Activated CD4-positive, alpha-beta memory T cell treated with anti-CD3 and anti-CD28 coated beads for 36 hours (primary cell): ENCODE measurements at regions not wholly inside any gene's neighbourhood (a gene's known extent, or its start where the extent isn't known, plus 50 kb on each side); places are given as distances from the start of the nearest gene placed in this dataset.

Source experiments
- CTCF ChIA-PET: fragments of 350-600 bp; sonication (Branson Sonifier 250); formaldehyde crosslinking; loops from one replicate; lab custom pipeline; 2021; ENCODE audit warnings: antibody characterized with exemption, inconsistent platforms; lab: Charles Lee
- POLR2A ChIA-PET: fragments of 350-600 bp; sonication (Branson Sonifier 250); formaldehyde crosslinking; loops from one replicate; lab custom pipeline; 2021; ENCODE audit warnings: antibody characterized with exemption; lab: Charles Lee
- DNase-seq: peaks from one replicate; pipeline ENCODE4 v3.0.0-alpha.2; 2020
- H3K27ac Mint-ChIP-seq: one replicate; pipeline ENCODE4 v1.8.0; 2021; ENCODE audit warnings: mixed read lengths
- H3K27me3 Mint-ChIP-seq: one replicate; pipeline ENCODE4 v1.8.0; 2021; ENCODE audit warnings: mixed read lengths
- H3K36me3 Mint-ChIP-seq: one replicate; pipeline ENCODE4 v1.8.0; 2021; ENCODE audit warnings: mixed read lengths
- H3K4me1 Mint-ChIP-seq: one replicate; pipeline ENCODE4 v1.8.0; 2021; ENCODE audit warnings: low read depth, mixed read lengths
- H3K4me3 Mint-ChIP-seq: one replicate; pipeline ENCODE4 v1.8.0; 2021; ENCODE audit warnings: mild to moderate bottlenecking, mixed read lengths
- H3K9me3 Mint-ChIP-seq: one replicate; pipeline ENCODE4 v1.8.0; 2021; ENCODE audit warnings: mixed read lengths
- intact Hi-C: fragments of 100-400 bp; cut with micrococcal nuclease; formaldehyde crosslinking; loops from one replicate; pipeline ENCODE4 v1.15.1; 2023

DNA sequence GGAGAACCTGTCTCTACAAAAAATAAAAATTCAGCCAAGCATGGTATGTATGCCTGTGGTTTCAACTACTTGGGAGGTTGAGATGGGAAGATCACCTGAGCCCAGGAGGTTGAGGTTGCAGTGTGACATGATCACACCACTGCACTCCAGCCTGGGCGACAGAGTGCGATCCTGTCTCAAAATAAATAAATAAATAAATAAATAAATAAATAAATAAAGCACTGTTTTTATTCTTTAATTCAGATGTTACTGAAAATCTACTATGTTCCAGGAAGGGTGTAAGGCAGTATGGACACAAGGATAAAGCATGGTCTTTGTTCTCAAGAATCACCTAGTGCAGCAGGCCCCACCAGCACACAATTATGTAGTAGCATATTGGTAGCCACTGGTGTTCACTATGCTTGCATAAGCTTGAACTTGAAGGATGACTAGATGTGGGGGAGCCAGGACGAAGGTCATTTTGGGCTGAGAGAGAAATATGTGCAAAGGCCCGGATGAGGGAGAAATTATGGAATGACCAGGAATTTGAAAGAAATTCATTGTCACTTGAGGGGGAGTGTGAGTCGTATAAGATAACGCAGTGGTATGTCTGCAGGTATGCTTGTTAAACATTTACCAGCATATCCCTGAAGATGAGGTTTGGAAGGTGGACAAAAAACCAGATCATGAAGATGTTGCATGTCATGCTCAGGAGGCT is 70.2 kb upstream of the CD180 start:
- Mint-ChIP-seq H3K4me3 (no peak overlapping the region), H3K27ac (no peak overlapping the region), H3K9me3 (no peaks in the 10 kb centered on the region), H3K4me1 (no peaks in the 10 kb centered on the region), H3K27me3 (no peaks in the 10 kb centered on the region), H3K36me3 (no peaks in the 10 kb centered on the region)
- POLR2A ChIA-PET: no interaction called here
- CTCF ChIA-PET: no interaction called here
- DNase-seq: no peak
- intact Hi-C loops: no loop called here

DNA sequence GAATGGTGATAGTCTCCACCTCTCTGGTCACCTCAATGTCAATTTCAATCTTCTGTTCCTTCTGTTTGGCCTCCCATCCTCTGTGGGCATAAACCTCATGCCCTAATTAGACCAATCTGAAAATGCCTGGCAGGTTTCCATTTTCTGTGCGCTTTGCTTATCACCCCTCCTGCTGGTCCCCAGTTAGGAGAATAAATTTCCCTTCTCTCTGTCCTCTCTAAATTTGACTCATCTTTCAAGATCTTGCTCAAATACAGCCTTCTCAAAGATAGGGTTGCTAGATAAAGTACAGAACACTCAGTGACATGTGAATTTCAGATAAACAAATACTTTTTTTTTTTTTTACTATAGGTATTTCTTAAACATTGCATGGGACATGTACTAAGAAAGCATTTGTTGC is 69.4 kb upstream of the CD180 start:
- ChIA-PET POLR2A (no interaction called here), CTCF (no interaction called here)
- intact Hi-C loops: no loop called here
- DNase-seq: no peak
- H3K27ac Mint-ChIP-seq: no peak overlapping the region
- no peak overlapping the region for H3K4me3 Mint-ChIP-seq
- H3K9me3 Mint-ChIP-seq: no peaks in the 10 kb centered on the region
- no peaks in the 10 kb centered on the region for H3K4me1 Mint-ChIP-seq
- H3K27me3 Mint-ChIP-seq: no peaks in the 10 kb centered on the region
- no peaks in the 10 kb centered on the region for H3K36me3 Mint-ChIP-seq

DNA sequence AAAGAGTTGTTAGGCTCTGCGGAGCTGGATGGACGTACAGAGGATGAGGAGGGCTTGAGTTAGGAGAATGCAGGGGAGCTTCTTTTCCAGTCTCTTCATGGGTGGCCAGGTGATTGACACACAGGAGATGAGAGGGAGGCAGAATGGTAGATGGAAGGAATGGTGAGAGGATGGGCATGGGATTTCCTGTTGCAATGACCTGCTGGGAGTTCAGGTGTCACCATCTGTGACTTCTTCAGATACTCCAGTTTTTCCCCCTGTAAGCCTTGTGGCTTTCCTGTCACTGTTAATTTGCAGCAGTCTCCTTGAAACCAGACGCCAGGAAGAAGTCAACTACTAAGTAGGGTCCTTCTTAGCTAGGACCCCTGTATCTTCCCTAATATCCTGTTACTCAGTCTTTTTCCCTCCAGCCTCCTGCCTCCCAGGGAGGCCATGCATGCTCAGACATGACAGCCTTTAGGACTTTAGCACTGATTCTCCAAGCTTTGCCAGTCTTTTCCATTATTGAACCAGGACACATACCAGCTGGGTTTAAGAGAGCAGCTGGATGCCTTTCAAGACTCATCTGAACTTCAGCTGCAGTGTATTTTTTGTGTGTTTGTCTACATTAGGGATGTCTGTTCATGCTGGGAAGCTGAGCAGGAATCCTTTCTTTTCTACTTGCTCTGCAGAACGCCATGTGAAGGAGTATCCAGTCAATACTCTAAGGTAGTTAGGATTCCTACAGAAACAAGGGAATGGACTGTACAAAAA is 67.2 kb upstream of the CD180 start:
- Mint-ChIP-seq H3K36me3 (no peaks in the 10 kb centered on the region), H3K27ac (no peak overlapping the region)

DNA sequence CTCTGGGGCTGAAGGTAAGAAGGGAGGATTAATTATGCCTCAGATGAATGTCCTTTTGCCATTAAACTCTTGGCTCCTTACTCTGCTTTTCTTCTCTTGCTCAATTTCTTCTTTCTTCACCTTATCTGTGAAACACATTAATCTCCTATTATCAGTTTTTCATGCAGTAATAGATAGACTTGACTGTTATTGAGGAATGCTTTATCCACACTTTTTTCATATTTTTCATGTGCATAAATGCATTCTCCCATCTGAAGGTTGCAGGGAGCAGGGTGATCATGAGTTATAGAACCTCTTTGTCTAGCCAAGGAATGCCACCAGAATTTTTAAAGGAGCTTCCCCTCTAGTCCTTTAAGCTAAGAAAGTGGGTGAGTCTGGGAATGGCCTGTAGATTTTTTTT is 66.4 kb upstream of the CD180 start:
- Mint-ChIP-seq H3K36me3 (no peaks in the 10 kb centered on the region), H3K4me1 (no peaks in the 10 kb centered on the region), H3K4me3 (no peak overlapping the region), H3K9me3 (no peaks in the 10 kb centered on the region), H3K27ac (no peak overlapping the region), H3K27me3 (no peaks in the 10 kb centered on the region)
- DNase-seq: no peak
- intact Hi-C loops: no loop called here
- CTCF ChIA-PET: interaction anchor here (0.8 to 0.9 kb wide), 2 partner anchors 10 to 17 kb away, joined by 4 read pairs; no protein-coding TSS in a partner anchor
- POLR2A ChIA-PET: no interaction called here

More for the DNA sequence above, 67.2 kb upstream of the CD180 start:
- H3K4me1 Mint-ChIP-seq: no peaks in the 10 kb centered on the region
- no peaks in the 10 kb centered on the region for H3K27me3 Mint-ChIP-seq
- H3K9me3 Mint-ChIP-seq: no peaks in the 10 kb centered on the region
- ChIA-PET CTCF (interaction anchor here (0.8 kb wide), 1 partner anchor 18 kb away, joined by 4 read pairs; no protein-coding TSS in a partner anchor), POLR2A (no interaction called here)
- no peak overlapping the region for H3K4me3 Mint-ChIP-seq
- no peak for DNase-seq
- intact Hi-C loops: no loop called here

DNA sequence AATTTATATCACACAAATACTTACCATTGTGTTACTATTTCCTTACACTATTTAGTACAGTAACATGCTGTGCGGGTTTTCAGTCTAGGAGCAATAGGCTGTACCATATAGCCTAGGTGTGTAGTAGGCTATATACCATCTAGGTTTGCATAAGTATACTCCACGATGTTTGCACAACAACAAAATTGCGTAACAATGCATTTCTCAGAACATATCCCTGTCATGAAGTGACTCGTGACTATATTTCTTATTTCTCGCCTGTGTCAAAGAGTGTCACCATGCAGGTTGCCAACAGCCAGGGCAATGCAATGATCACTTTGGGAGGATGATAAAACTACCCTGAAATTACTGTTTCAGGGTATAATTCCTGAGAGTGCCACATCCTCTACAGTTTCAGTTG is 65.6 kb upstream of the CD180 start:
- Mint-ChIP-seq H3K27ac (no peak overlapping the region), H3K27me3 (no peaks in the 10 kb centered on the region), H3K4me3 (no peak overlapping the region), H3K4me1 (no peaks in the 10 kb centered on the region), H3K9me3 (no peaks in the 10 kb centered on the region), H3K36me3 (no peaks in the 10 kb centered on the region)
- intact Hi-C loops: no loop called here
- DNase-seq: no peak
- POLR2A ChIA-PET: no interaction called here
- CTCF ChIA-PET: interaction anchor here (0.9 to 1.4 kb wide), 2 partner anchors 11 to 16 kb away, joined by 4 to 5 read pairs; no protein-coding TSS in a partner anchor

DNA sequence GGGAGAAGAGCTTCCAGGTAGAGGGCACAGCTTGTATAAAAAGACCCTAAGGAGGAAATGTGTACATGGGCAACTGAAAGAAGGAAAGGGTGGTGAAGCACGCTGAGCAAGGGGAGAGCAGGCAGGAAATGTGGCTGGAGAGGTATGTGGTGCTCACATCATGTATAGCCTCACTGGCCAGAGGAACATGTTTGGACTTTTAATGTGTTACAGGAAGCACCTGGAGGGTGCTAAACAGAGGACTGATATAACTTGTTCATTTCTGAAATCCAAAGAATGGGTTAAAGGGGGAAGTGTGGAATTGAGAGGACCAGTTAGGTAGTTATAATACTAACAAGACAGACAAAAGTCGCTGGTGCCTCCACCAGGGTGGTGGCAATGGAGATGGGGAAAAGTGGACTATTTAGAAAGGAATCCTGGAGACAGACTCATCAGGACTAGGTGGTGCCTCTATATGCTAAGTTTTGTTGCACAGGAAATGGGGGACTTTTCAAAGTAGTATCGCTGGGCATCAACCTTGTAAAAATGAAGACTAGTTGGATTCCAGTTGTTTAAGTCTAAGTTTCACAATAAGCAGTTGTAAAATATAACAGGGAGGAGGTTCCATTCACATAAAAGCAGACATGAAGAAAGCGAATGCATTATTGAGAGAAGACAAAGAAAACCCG is 63.1 kb upstream of the CD180 start:
- no peaks in the 10 kb centered on the region for H3K4me1 Mint-ChIP-seq
- H3K27ac Mint-ChIP-seq: no peak overlapping the region
- H3K9me3 Mint-ChIP-seq: no peaks in the 10 kb centered on the region
- H3K27me3 Mint-ChIP-seq: no peaks in the 10 kb centered on the region
- intact Hi-C loops: no loop called here
- CTCF ChIA-PET: no interaction called here
- DNase-seq: no peak
- no peaks in the 10 kb centered on the region for H3K36me3 Mint-ChIP-seq
- no peak overlapping the region for H3K4me3 Mint-ChIP-seq
- POLR2A ChIA-PET: no interaction called here

DNA sequence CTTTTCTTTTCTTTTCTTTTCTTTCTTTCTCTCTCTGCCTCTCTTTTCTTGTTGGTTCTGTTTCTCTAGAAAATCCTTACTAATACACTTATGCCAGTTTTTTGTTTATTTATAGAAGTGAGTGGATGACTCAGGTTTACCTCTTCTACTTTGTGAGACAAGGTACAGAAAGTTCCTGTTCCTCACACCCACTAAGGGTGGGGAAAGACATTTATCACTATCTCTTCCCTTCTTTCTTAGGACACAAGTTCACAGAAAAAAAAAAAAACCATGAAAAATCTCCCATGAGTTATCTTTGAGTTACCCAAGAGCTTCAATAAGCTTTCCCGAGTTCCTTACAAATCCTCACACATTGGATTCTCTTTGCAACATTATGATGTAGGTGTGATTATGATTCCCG is 60.9 kb upstream of the CD180 start:
- H3K27ac Mint-ChIP-seq: no peak overlapping the region
- intact Hi-C loops: no loop called here
- H3K36me3 Mint-ChIP-seq: no peaks in the 10 kb centered on the region
- H3K27me3 Mint-ChIP-seq: no peaks in the 10 kb centered on the region
- CTCF ChIA-PET: no interaction called here
- POLR2A ChIA-PET: no interaction called here
- no peak overlapping the region for H3K4me3 Mint-ChIP-seq
- no peaks in the 10 kb centered on the region for H3K9me3 Mint-ChIP-seq
- H3K4me1 Mint-ChIP-seq: no peaks in the 10 kb centered on the region
- DNase-seq: no peak

DNA sequence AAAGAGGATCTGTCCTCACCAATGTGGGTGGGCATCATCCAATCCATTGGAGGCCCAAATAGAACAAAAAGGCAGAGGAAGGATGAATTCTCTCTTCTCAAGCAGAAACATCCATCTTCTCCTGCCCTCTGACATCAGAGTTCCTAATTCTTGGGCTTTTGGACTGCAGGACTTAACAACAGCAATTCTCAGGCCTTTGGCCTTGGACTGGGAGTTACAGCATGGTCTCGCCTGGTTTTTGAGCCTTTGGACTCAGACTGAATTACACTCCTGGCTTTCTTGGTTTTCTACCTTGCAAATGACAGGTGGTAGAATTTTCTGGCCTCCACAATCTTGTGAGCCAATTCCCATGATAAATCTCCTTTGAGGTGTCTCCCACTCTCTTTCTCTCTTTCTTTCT is 60.5 kb upstream of the CD180 start:
- H3K4me3 Mint-ChIP-seq: no peak overlapping the region
- no peak for DNase-seq
- H3K27ac Mint-ChIP-seq: no peak overlapping the region
- POLR2A ChIA-PET: no interaction called here
- H3K27me3 Mint-ChIP-seq: no peaks in the 10 kb centered on the region
- H3K36me3 Mint-ChIP-seq: no peaks in the 10 kb centered on the region
- H3K9me3 Mint-ChIP-seq: no peaks in the 10 kb centered on the region
- intact Hi-C loops: no loop called here
- CTCF ChIA-PET: no interaction called here
- no peaks in the 10 kb centered on the region for H3K4me1 Mint-ChIP-seq

DNA sequence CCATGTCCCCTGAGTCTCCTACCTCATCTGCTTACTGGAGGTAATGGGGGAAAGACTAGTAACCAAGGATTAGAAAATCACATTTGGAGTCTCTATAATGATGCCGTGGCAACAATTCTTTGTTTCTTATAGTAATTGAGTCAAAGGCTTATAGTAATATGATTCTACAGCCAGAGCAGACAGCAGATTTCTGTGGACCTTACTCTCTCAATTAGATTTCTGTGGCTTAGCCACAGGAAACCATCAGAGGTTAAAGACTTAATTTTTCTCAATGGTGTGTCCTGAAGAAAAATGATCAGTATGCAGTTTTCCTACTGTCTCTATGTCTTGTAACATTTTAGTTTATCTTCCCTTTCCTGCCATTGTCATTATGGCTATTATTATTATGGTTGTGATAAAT is 59.3 kb upstream of the CD180 start:
- ChIA-PET POLR2A (no interaction called here), CTCF (no interaction called here)
- no peak overlapping the region for H3K4me3 Mint-ChIP-seq
- no peak overlapping the region for H3K27ac Mint-ChIP-seq
- no peaks in the 10 kb centered on the region for H3K36me3 Mint-ChIP-seq
- H3K4me1 Mint-ChIP-seq: no peaks in the 10 kb centered on the region
- no peaks in the 10 kb centered on the region for H3K27me3 Mint-ChIP-seq
- intact Hi-C loops: no loop called here
- no peaks in the 10 kb centered on the region for H3K9me3 Mint-ChIP-seq
- DNase-seq: no peak

DNA sequence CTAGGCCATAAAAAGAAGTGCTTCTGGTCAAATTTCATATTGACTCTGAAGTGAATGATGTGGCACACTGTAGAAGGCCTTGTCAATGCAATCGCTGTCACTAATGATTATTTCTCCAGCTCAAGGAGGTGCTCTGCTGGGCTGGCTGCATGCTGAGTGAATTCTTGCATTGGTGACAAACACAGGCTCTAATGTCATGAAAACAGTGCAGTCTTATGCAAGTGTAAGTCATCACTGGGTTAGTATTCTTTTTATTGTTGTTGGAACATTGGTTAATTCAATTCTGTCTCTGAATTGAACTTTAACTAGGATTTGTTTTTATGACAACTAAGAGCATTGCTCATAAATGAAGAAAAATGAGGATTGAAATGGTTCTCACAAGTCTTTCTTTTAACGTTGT is 57.3 kb upstream of the CD180 start:
- Mint-ChIP-seq H3K4me1 (no peaks in the 10 kb centered on the region), H3K27ac (no peak overlapping the region), H3K4me3 (no peak overlapping the region), H3K36me3 (no peaks in the 10 kb centered on the region), H3K27me3 (no peaks in the 10 kb centered on the region), H3K9me3 (no peaks in the 10 kb centered on the region)
- intact Hi-C loops: no loop called here
- ChIA-PET POLR2A (no interaction called here), CTCF (no interaction called here)
- no peak for DNase-seq

DNA sequence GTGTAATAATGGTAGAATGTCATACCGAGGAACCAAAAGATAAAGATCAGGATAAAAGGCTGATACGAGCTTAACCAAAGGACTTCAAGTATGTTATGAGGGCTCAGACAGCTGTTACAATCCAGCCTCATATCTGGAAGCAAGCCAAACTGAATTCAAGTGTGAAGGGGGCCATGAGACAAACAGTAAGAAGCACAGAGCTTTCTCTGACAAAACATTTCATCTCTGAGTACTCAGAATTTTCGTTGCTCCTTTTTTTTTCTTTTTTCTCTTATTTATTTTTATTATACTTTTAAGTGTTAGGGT is 52.9 kb upstream of the CD180 start:
- ChIA-PET CTCF (interaction anchor here (0.6 kb wide), 1 partner anchor 1135 kb away, joined by 4 read pairs; no protein-coding TSS in a partner anchor), POLR2A (no interaction called here)
- H3K9me3 Mint-ChIP-seq: no peaks in the 10 kb centered on the region
- peaks cover 8% of the 10 kb centered on the region for H3K4me1 Mint-ChIP-seq
- no peak overlapping the region for H3K27ac Mint-ChIP-seq
- H3K36me3 Mint-ChIP-seq: no peaks in the 10 kb centered on the region
- H3K27me3 Mint-ChIP-seq: no peaks in the 10 kb centered on the region
- DNase-seq: no peak
- intact Hi-C loops: loop anchor here (5.0 to 10.0 kb wide), 3 partner anchors 265 to 1213 kb away; no protein-coding TSS in a partner anchor
- H3K4me3 Mint-ChIP-seq: no peak overlapping the region
